Astrocyte (in vitro differentiated cells and primary cell): ENCODE measurements at regions not wholly inside any gene's neighbourhood (a gene's known extent, or its start where the extent isn't known, plus 50 kb on each side); places are given as distances from the start of the nearest gene placed in this dataset.

Experiments used
- DNase-seq: peaks from one replicate; pipeline ENCODE4 v3.0.0-alpha.2; 2010; ENCODE audit warnings: low read depth
- FAIRE-seq: peaks from 2 replicates; lab custom pipeline; 2011; peaks lifted over from hg19 to GRCh38; lab: Jason Lieb, UNC
- H2AFZ ChIP-seq: 2 replicates; pipeline ENCODE4 v1.6.0; 2012; ENCODE audit warnings: low read depth, low read length, inconsistent platforms
- H3K27ac ChIP-seq: 2 replicates; pipeline ENCODE4 v1.5.1; 2011; ENCODE audit warnings: low read depth, low read length, inconsistent platforms
- H3K27me3 ChIP-seq: 2 replicates; pipeline ENCODE4 v1.6.0; 2011; ENCODE audit warnings: low read length, inconsistent platforms; ENCODE audit not compliant: insufficient read depth
- H3K36me3 ChIP-seq: 2 replicates; pipeline ENCODE4 v1.5.1; 2011; ENCODE audit warnings: low read length, inconsistent platforms; ENCODE audit not compliant: insufficient read depth
- H3K4me1 ChIP-seq: 2 replicates; pipeline ENCODE4 v1.5.1; 2011; ENCODE audit warnings: low read length, inconsistent platforms; ENCODE audit not compliant: insufficient read depth
- H3K4me2 ChIP-seq: 2 replicates; pipeline ENCODE4 v1.6.0; 2012; ENCODE audit warnings: low read length, inconsistent platforms
- H3K4me3 ChIP-seq: 2 replicates; pipeline ENCODE4 v1.5.1; 2011; ENCODE audit warnings: low read depth, mild to moderate bottlenecking, low read length, inconsistent platforms; ENCODE audit not compliant: insufficient read depth
- H3K79me2 ChIP-seq: 2 replicates; pipeline ENCODE4 v1.6.0; 2012; ENCODE audit warnings: mild to moderate bottlenecking, low read length, inconsistent platforms; ENCODE audit not compliant: insufficient read depth
- H3K9ac ChIP-seq: 2 replicates; pipeline ENCODE4 v1.6.0; 2012; ENCODE audit warnings: mild to moderate bottlenecking, low read length, inconsistent platforms
- H3K9me3 ChIP-seq: 2 replicates; pipeline ENCODE4 v1.5.1; 2012; ENCODE audit warnings: low read depth, mild to moderate bottlenecking, low read length, inconsistent platforms; ENCODE audit not compliant: insufficient read depth
- H4K20me1 ChIP-seq: 2 replicates; pipeline ENCODE4 v1.6.0; 2012; ENCODE audit warnings: low read length, inconsistent platforms; ENCODE audit not compliant: insufficient read depth
- H3K27ac Mint-ChIP-seq: one replicate; pipeline ENCODE4 v1.8.0; 2021; ENCODE audit warnings: mild to moderate bottlenecking, mixed read lengths; ENCODE audit not compliant: unreplicated experiment
- H3K27me3 Mint-ChIP-seq: one replicate; pipeline ENCODE4 v1.8.0; 2021; ENCODE audit warnings: low read depth, mixed read lengths; ENCODE audit not compliant: unreplicated experiment
- H3K36me3 Mint-ChIP-seq: one replicate; pipeline ENCODE4 v1.8.0; 2021; ENCODE audit warnings: low read depth, mixed read lengths; ENCODE audit not compliant: unreplicated experiment
- H3K4me1 Mint-ChIP-seq: one replicate; pipeline ENCODE4 v1.8.0; 2021; ENCODE audit warnings: low read depth, mixed read lengths; ENCODE audit not compliant: unreplicated experiment
- H3K4me3 Mint-ChIP-seq: one replicate; pipeline ENCODE4 v1.8.0; 2021; ENCODE audit warnings: mild to moderate bottlenecking, moderate library complexity, mixed read lengths; ENCODE audit not compliant: unreplicated experiment
- H3K9me3 Mint-ChIP-seq: one replicate; pipeline ENCODE4 v1.8.0; 2021; ENCODE audit warnings: mild to moderate bottlenecking, mixed read lengths; ENCODE audit not compliant: unreplicated experiment
- EZH2 ChIP-seq: IDR thresholded peaks from 2 replicates; pipeline ENCODE4 v1.6.1; 2012; ENCODE audit warnings: mild to moderate bottlenecking, low read length, inconsistent platforms; ENCODE audit not compliant: insufficient read depth
- TF ChIP-seq, protein P1 (sequence below): IDR thresholded peaks from 2 replicates; pipeline ENCODE4 v1.5.1; 2011; ENCODE audit warnings: low read depth, mild to moderate bottlenecking, inconsistent platforms, low read length, moderate library complexity; ENCODE audit not compliant: insufficient read depth

DNA sequence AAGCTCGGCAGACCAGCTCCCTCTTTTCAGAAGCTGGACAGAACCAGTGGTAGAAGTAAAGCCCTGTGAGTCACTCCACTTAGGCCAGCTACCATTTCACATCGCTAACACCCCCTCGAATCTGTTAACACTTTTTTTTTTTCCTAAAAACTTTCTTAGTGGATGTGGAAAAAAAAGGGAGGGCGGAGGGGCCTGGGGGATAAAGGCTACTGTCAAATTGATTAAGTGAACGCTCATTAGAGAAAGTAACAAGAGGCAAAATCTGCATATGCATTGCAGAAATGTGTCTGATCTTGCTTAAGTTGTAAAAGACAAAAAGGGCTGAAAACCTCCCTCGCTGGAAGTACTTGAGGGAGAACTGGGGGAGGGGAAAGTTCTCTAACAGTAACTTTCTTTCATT is 86.6 kb upstream of the OTX2 start:
- Histone ChIP-seq H3K9me3 (no peaks in the 10 kb centered on the region), H3K4me3 (no peak overlapping the region), H3K79me2 (no peaks in the 10 kb centered on the region), H4K20me1 (no peaks in the 10 kb centered on the region), H3K27ac (no peak overlapping the region), H3K36me3 (no peaks in the 10 kb centered on the region), H3K27me3 (no peaks in the 10 kb centered on the region), H3K4me2 (no peak overlapping the region), H3K4me1 (no peaks in the 10 kb centered on the region), H2AFZ (no peak overlapping the region), H3K9ac (no peak overlapping the region)
- H3K4me3 Mint-ChIP-seq, result no peak overlapping the region
- H3K27ac Mint-ChIP-seq, result no peak overlapping the region
- no peak for FAIRE-seq
- H3K27me3 Mint-ChIP-seq, result peaks cover 27% of the 10 kb centered on the region
- DNase-seq, result no peak
- H3K4me1 Mint-ChIP-seq, result peaks cover 8% of the 10 kb centered on the region
- TF ChIP-seq EZH2, result no peak
- TF ChIP-seq, protein P1, sequence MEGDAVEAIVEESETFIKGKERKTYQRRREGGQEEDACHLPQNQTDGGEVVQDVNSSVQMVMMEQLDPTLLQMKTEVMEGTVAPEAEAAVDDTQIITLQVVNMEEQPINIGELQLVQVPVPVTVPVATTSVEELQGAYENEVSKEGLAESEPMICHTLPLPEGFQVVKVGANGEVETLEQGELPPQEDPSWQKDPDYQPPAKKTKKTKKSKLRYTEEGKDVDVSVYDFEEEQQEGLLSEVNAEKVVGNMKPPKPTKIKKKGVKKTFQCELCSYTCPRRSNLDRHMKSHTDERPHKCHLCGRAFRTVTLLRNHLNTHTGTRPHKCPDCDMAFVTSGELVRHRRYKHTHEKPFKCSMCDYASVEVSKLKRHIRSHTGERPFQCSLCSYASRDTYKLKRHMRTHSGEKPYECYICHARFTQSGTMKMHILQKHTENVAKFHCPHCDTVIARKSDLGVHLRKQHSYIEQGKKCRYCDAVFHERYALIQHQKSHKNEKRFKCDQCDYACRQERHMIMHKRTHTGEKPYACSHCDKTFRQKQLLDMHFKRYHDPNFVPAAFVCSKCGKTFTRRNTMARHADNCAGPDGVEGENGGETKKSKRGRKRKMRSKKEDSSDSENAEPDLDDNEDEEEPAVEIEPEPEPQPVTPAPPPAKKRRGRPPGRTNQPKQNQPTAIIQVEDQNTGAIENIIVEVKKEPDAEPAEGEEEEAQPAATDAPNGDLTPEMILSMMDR, result no peak
- H3K9me3 Mint-ChIP-seq, result no peaks in the 10 kb centered on the region
- no peaks in the 10 kb centered on the region for H3K36me3 Mint-ChIP-seq

DNA sequence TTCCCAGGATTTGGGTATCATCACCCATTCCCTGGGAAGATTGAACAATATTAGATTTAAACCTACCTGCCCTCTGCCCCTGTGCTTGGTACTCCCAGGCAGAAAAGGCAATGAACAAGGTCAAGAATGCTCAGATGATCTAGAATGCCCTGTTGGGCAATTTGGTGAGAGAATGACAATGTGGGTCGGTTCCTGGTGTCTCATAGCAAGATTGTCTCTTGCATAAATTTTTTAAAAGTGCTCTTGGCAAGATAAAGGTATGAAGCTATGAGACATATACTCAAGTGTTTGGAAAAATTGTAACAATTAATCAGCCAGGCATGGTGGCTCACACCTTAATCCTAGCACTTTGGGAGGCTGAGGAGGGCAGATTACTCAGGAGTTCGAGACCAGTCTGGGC is 86.0 kb upstream of the OTX2 start:
- TF ChIP-seq, protein P1, result no peak
- no peak for TF ChIP-seq EZH2
- no peaks in the 10 kb centered on the region for H3K9me3 Mint-ChIP-seq
- no peaks in the 10 kb centered on the region for H3K9me3 ChIP-seq
- no peak overlapping the region for H2AFZ ChIP-seq
- no peaks in the 10 kb centered on the region for H3K4me1 ChIP-seq
- no peaks in the 10 kb centered on the region for H3K79me2 ChIP-seq
- no peak overlapping the region for H3K27ac Mint-ChIP-seq
- H3K4me2 ChIP-seq, result no peak overlapping the region
- H3K36me3 ChIP-seq, result no peaks in the 10 kb centered on the region
- DNase-seq (no peak), FAIRE-seq (no peak)
- no peak overlapping the region for H3K27ac ChIP-seq
- H3K4me3 Mint-ChIP-seq, result no peak overlapping the region
- H3K4me1 Mint-ChIP-seq, result peaks cover 8% of the 10 kb centered on the region
- peaks cover 30% of the 10 kb centered on the region for H3K27me3 Mint-ChIP-seq
- no peak overlapping the region for H3K9ac ChIP-seq
- H3K4me3 ChIP-seq, result no peak overlapping the region
- no peaks in the 10 kb centered on the region for H3K36me3 Mint-ChIP-seq
- no peaks in the 10 kb centered on the region for H3K27me3 ChIP-seq
- no peaks in the 10 kb centered on the region for H4K20me1 ChIP-seq

DNA sequence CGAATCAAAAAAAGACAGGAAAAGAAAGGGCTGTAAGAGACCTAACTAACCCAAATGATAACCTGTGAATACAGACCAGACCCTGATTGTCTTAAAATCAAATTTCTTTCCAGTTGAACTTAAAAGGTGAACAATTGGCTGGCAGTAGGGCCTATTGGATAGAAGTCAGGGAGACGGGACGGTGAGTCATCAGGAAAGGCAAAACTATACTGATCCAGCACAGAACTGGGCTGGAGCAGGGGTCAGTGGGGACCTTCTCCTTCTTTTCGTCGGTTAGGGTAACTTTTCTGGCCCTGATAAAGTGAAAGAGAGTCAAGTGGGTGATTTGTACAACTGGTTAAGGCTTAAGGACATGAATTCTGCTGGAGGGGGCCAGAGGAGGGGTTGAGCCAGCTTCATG is 84.9 kb upstream of the OTX2 start:
- TF ChIP-seq EZH2, result no peak
- TF ChIP-seq, protein P1, result no peak
- Mint-ChIP-seq H3K9me3 (no peaks in the 10 kb centered on the region), H3K36me3 (no peaks in the 10 kb centered on the region), H3K27ac (no peak overlapping the region), H3K4me1 (peaks cover 8% of the 10 kb centered on the region), H3K27me3 (peaks cover 30% of the 10 kb centered on the region), H3K4me3 (no peak overlapping the region)
- no peak overlapping the region for H3K4me2 ChIP-seq
- H3K4me1 ChIP-seq, result no peaks in the 10 kb centered on the region
- H3K79me2 ChIP-seq, result no peaks in the 10 kb centered on the region
- no peaks in the 10 kb centered on the region for H3K27me3 ChIP-seq
- DNase-seq (no peak), FAIRE-seq (no peak)
- H3K9ac ChIP-seq, result no peak overlapping the region
- H4K20me1 ChIP-seq, result no peaks in the 10 kb centered on the region
- H3K9me3 ChIP-seq, result no peaks in the 10 kb centered on the region
- H3K27ac ChIP-seq, result no peak overlapping the region
- no peak overlapping the region for H3K4me3 ChIP-seq
- no peaks in the 10 kb centered on the region for H3K36me3 ChIP-seq
- no peak overlapping the region for H2AFZ ChIP-seq
